ENCODE measurements at regions not wholly inside any gene's neighbourhood (a gene's known extent, or its start where the extent isn't known, plus 50 kb on each side); places are given as distances from the start of the nearest gene placed in this dataset.

- no peak for DNase-seq
These were observed 184.0 kb downstream of the MED10 start for GRCh38 chr5:6194261-6194875.

- no peak for DNase-seq
These were observed 185.0 kb downstream of the MED10 start for GRCh38 chr5:6193310-6193709.

- DNase-seq, result no peak
These were observed 187.5 kb downstream of the MED10 start for GRCh38 chr5:6190838-6191237.

GRCh38 chr5:6188976-6189375, 189.4 kb downstream of the MED10 start:
- no peak for DNase-seq

GRCh38 chr5:6188344-6188743, 190.0 kb downstream of the MED10 start:
- no peak for DNase-seq

GRCh38 chr5:6187501-6187900, 190.8 kb downstream of the MED10 start:
- DNase-seq, result no peak

DNA sequence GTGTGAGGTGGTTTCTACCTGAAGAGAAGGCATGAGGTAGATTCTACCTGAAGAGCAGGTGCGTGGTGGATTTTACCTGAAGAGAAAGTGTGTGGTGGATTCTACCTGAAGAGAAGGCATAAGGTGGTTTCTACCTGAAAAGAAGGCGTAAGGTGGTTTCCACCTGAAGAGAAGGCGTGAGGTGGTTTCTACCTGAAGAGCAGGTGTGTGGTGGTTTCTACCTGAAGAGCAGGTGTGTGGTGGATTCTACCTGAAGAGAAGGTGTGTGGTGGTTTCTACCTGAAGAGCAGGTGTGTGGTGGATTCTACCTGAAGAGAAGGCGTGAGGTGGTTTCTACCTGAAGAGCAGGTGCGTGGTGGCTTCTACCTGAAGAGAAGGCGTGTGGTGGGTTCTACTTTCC, 192.8 kb downstream of the MED10 start:
- DNase-seq, result no peak

DNA sequence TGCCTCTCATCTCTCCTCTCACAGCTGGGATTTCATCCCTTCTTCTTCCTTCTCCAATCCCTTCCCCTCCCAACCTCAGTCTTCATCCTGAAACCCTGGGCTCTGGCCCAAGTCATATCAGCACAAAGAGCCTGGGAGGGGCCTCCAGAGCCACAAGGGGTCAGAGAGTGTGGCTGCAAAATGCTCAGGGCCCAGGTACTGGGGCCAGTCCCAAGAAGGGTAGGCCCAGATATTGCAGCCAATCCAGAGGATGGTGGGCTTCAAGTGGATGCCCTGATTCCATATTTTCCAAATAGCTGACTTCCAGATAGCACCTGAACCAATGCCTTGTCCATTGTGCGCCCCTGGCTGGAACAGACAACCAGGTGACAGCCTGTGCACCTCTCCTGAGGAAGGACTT, 193.9 kb downstream of the MED10 start:
- no peak for DNase-seq

- no peak for DNase-seq
These were observed 194.7 kb downstream of the MED10 start for GRCh38 chr5:6183391-6184390.

GRCh38 chr5:6182271-6182815, 196.0 kb downstream of the MED10 start:
- no peak for DNase-seq

DNA sequence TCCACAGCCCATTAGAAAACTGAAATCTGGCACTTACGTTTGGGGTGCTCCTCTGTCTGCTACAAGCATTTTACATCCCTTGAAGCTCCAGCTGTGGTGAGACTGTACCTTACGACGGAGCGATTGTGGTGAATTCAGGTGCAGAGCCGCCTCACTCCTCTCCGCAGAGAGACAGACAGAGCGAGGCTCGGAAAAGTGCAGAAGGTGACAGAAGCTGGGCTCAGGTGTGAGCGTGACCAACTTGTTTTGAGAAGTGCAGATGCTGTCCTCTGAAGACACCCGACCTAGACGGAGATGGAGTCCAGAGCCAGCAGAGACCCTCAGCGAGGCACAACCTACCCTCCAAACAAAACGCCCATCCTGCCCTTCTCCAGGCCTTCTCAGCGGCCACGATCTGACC, 196.5 kb downstream of the MED10 start:
- no peak for DNase-seq

GRCh38 chr5:6181147-6181729, 197.1 kb downstream of the MED10 start:
- DNase-seq, result no peak

- DNase-seq, result no peak
These were observed 198.0 kb downstream of the MED10 start for GRCh38 chr5:6180231-6180872.

- DNase-seq, result no peak
These were observed 199.4 kb downstream of the MED10 start for GRCh38 chr5:6178846-6179532.

- DNase-seq, result no peak
These were observed 200.4 kb downstream of the MED10 start for GRCh38 chr5:6177926-6178325.

DNA sequence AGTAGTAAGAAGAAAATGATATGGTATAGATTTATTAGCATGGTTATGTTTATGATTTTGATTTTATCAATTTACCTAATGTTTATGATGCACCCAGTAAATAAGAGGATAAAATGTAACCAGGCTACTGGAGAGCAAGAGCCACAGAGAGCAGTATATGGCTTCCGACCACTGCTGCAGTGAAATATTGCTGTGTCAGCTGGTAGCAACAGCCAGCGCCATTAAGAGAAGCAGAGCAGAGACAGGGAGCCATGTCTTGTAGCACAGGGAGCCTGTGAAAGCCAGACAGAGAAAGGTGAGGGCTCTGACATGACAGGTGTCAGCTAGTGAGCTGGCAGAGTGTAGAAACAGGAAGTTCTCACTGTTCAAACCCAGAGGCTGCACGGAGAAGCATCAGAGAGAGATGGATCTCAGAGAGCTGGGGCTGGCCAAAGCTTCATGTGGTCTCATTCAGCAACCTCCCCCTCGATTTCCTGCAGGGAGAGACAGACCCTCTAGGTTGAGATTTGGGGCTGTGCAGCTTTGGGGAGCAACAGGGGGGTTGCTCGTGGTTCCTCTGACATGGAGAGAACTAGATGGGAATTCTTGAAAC, 202.1 kb downstream of the MED10 start:
- DNase-seq, result no peak

DNA sequence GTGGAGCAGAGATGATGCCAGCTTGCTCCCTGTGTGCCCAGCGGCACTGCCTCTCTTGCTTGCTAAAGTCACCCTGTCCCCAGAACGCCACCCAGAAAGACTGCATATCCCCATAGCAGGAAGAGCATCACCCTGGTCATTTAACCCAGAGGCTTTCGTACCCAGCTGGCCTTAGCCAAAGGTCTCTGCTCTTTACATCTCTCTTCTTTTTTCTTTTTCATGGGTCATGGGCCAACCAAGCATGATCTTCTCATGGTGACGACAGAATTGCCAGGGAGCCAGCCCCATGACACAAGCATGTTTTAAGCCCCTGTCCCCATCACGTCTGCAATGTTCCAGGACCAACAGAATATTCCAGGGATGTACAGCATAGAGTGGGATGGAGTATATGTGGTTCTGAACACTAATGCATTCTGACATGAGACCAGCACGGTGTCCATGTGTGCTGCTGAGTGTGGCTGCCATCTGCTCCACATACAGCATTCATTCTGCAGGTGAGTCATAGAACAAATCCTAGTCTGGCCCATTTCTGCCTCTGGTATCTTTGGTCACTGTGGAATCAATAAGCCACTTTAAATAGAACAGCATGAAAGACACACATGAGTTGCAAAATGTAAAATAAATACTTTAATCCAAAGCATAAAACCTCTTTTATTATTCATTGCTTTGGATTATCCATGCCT, 203.0 kb downstream of the MED10 start:
- no peak for DNase-seq

GRCh38 chr5:6169660-6170059, 208.7 kb downstream of the MED10 start:
- DNase-seq, result no peak

DNA sequence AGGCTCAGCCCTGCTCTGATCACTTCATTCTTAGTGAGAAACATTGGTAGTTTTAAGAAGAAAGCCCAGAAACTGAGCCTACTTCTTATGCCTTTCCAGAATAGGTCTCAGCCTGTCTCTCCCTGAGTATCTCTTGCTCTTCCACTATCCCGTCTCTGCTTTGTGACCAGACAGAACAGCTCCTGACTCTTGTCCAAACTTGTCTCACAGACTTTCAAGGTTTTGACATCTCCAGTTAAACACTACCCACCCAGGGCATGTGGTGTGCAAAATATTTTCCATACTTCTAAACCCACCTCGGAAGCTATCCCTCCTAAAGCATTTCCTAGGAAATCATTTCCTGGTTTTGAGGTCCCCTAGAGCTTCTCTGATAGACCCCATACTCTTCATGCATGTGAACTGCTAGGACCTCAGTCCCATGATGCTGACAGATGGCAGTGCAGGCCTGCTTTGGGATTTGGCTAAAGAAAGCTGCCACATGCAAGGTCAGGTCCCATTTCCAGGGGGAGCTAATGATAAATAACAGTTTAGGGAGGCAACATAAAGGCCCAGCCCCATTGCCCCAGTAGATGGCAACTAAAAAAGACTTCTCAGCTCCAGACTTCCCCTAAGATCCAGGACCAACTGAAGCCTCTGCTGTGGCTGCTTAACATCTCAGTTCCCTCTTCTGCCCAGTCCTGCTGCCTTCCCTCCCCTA, 211.5 kb downstream of the MED10 start:
- DNase-seq, result no peak

GRCh38 chr5:6163913-6164312, 214.4 kb downstream of the MED10 start:
- no peak for DNase-seq

Data from occipital lobe (tissue), 1 donor.